ENCODE measurements at regions not wholly inside any gene's neighbourhood (a gene's known extent, or its start where the extent isn't known, plus 50 kb on each side); places are given as distances from the start of the nearest gene placed in this dataset.

- Histone ChIP-seq H3K9me3 (ENCODE audit: control insufficient read depth, low read length) (no peaks in the 10 kb centered on the region), H3K27ac (ENCODE audit: low read depth, low read length, severe bottlenecking) (no peak overlapping the region), H3K36me3 (ENCODE audit: control insufficient read depth, insufficient read depth, low read length) (no peaks in the 10 kb centered on the region), H3K4me1 (ENCODE audit: control insufficient read depth, insufficient read depth, low read length, poor library complexity, severe bottlenecking) (no peaks in the 10 kb centered on the region), H3K4me3 (ENCODE audit: extremely low read depth, insufficient read depth, low read length, poor library complexity, severe bottlenecking) (no peak overlapping the region)
- 100% methylated on average over 1 of the region's 1 CpG; no CpG with 5 or more reads in 1 of the 2 experiments for whole genome bisulfite sequencing, 2 experiments (ENCODE audit: insufficient coverage in 2 of 2)
Measured at GRCh38 chr11:39462506-39462905, 1996.9 kb downstream of the LRRC4C start.

- Histone ChIP-seq H3K36me3 (ENCODE audit: control insufficient read depth, insufficient read depth, low read length) (no peaks in the 10 kb centered on the region), H3K9me3 (ENCODE audit: control insufficient read depth, low read length) (no peaks in the 10 kb centered on the region), H3K4me1 (ENCODE audit: control insufficient read depth, insufficient read depth, low read length, poor library complexity, severe bottlenecking) (no peaks in the 10 kb centered on the region), H3K27ac (ENCODE audit: low read depth, low read length, severe bottlenecking) (no peak overlapping the region), H3K4me3 (ENCODE audit: extremely low read depth, insufficient read depth, low read length, poor library complexity, severe bottlenecking) (no peak overlapping the region)
- WGBS, 2 experiments (ENCODE audit: insufficient coverage in 2 of 2) = no CpG with 5 or more reads among the region's 1 CpG
Measured at GRCh38 chr11:39461066-39461465, 1998.4 kb downstream of the LRRC4C start.

GRCh38 chr11:39459606-39460005 lies 1999.8 kb downstream of the LRRC4C start:
- no peak overlapping the region for H3K27ac ChIP-seq (ENCODE audit: low read depth, low read length, severe bottlenecking)
- WGBS, 2 experiments (ENCODE audit: insufficient coverage in 2 of 2) = 85 to 90% methylated on average over 3 to 4 of the region's 6 CpGs
- H3K4me1 ChIP-seq (ENCODE audit: control insufficient read depth, insufficient read depth, low read length, poor library complexity, severe bottlenecking) = no peaks in the 10 kb centered on the region
- no peaks in the 10 kb centered on the region for H3K36me3 ChIP-seq (ENCODE audit: control insufficient read depth, insufficient read depth, low read length)
- H3K4me3 ChIP-seq (ENCODE audit: extremely low read depth, insufficient read depth, low read length, poor library complexity, severe bottlenecking) = no peak overlapping the region
- no peaks in the 10 kb centered on the region for H3K9me3 ChIP-seq (ENCODE audit: control insufficient read depth, low read length)

GRCh38 chr11:39458481-39458880 lies 2001.0 kb downstream of the LRRC4C start:
- Histone ChIP-seq H3K9me3 (ENCODE audit: control insufficient read depth, low read length) (no peaks in the 10 kb centered on the region), H3K4me1 (ENCODE audit: control insufficient read depth, insufficient read depth, low read length, poor library complexity, severe bottlenecking) (no peaks in the 10 kb centered on the region), H3K36me3 (ENCODE audit: control insufficient read depth, insufficient read depth, low read length) (no peaks in the 10 kb centered on the region), H3K27ac (ENCODE audit: low read depth, low read length, severe bottlenecking) (no peak overlapping the region), H3K4me3 (ENCODE audit: extremely low read depth, insufficient read depth, low read length, poor library complexity, severe bottlenecking) (no peak overlapping the region)
- WGBS, 2 experiments (ENCODE audit: insufficient coverage in 2 of 2) = no CpG with 5 or more reads among the region's 2 CpGs

- H3K36me3 ChIP-seq (ENCODE audit: control insufficient read depth, insufficient read depth, low read length) = no peaks in the 10 kb centered on the region
- no peak overlapping the region for H3K27ac ChIP-seq (ENCODE audit: low read depth, low read length, severe bottlenecking)
- H3K9me3 ChIP-seq (ENCODE audit: control insufficient read depth, low read length) = peaks cover 6% of the 10 kb centered on the region
- no peaks in the 10 kb centered on the region for H3K4me1 ChIP-seq (ENCODE audit: control insufficient read depth, insufficient read depth, low read length, poor library complexity, severe bottlenecking)
- no peak overlapping the region for H3K4me3 ChIP-seq (ENCODE audit: extremely low read depth, insufficient read depth, low read length, poor library complexity, severe bottlenecking)
Measured at GRCh38 chr11:39443424-39444022, 2015.9 kb downstream of the LRRC4C start.

GRCh38 chr11:39442177-39442576 lies 2017.3 kb downstream of the LRRC4C start:
- no peak overlapping the region for H3K4me3 ChIP-seq (ENCODE audit: extremely low read depth, insufficient read depth, low read length, poor library complexity, severe bottlenecking)
- no peaks in the 10 kb centered on the region for H3K36me3 ChIP-seq (ENCODE audit: control insufficient read depth, insufficient read depth, low read length)
- no peak overlapping the region for H3K27ac ChIP-seq (ENCODE audit: low read depth, low read length, severe bottlenecking)
- H3K9me3 ChIP-seq (ENCODE audit: control insufficient read depth, low read length) = peaks cover 6% of the 10 kb centered on the region
- H3K4me1 ChIP-seq (ENCODE audit: control insufficient read depth, insufficient read depth, low read length, poor library complexity, severe bottlenecking) = no peaks in the 10 kb centered on the region
- WGBS, 2 experiments (ENCODE audit: insufficient coverage in 2 of 2) = 93% methylated on average over 6 to 17 of the region's 20 CpGs

GRCh38 chr11:39435641-39436040 lies 2023.8 kb downstream of the LRRC4C start:
- WGBS, 2 experiments (ENCODE audit: insufficient coverage in 2 of 2) = 92 to 96% methylated on average over 3 of the region's 3 CpGs
- Histone ChIP-seq H3K9me3 (ENCODE audit: control insufficient read depth, low read length) (no peaks in the 10 kb centered on the region), H3K4me1 (ENCODE audit: control insufficient read depth, insufficient read depth, low read length, poor library complexity, severe bottlenecking) (no peaks in the 10 kb centered on the region), H3K27ac (ENCODE audit: low read depth, low read length, severe bottlenecking) (no peak overlapping the region), H3K36me3 (ENCODE audit: control insufficient read depth, insufficient read depth, low read length) (no peaks in the 10 kb centered on the region), H3K4me3 (ENCODE audit: extremely low read depth, insufficient read depth, low read length, poor library complexity, severe bottlenecking) (no peak overlapping the region)

- no peaks in the 10 kb centered on the region for H3K9me3 ChIP-seq (ENCODE audit: control insufficient read depth, low read length)
- 90% methylated on average over 1 of the region's 1 CpG; no CpG with 5 or more reads in 1 of the 2 experiments for WGBS, 2 experiments (ENCODE audit: insufficient coverage in 2 of 2)
- H3K36me3 ChIP-seq (ENCODE audit: control insufficient read depth, insufficient read depth, low read length) = no peaks in the 10 kb centered on the region
- no peak overlapping the region for H3K4me3 ChIP-seq (ENCODE audit: extremely low read depth, insufficient read depth, low read length, poor library complexity, severe bottlenecking)
- no peaks in the 10 kb centered on the region for H3K4me1 ChIP-seq (ENCODE audit: control insufficient read depth, insufficient read depth, low read length, poor library complexity, severe bottlenecking)
- no peak overlapping the region for H3K27ac ChIP-seq (ENCODE audit: low read depth, low read length, severe bottlenecking)
Measured at GRCh38 chr11:39434466-39434865, 2025.0 kb downstream of the LRRC4C start.

- WGBS, 2 experiments (ENCODE audit: insufficient coverage in 2 of 2) = 33% methylated on average over 1 of the region's 1 CpG; no CpG with 5 or more reads in 1 of the 2 experiments
- H3K4me3 ChIP-seq (ENCODE audit: extremely low read depth, insufficient read depth, low read length, poor library complexity, severe bottlenecking) = no peak overlapping the region
Measured at GRCh38 chr11:39432929-39433328, 2026.5 kb downstream of the LRRC4C start.

GRCh38 chr11:39425226-39425625 lies 2034.2 kb downstream of the LRRC4C start:
- Histone ChIP-seq H3K36me3 (ENCODE audit: control insufficient read depth, insufficient read depth, low read length) (no peaks in the 10 kb centered on the region), H3K27ac (ENCODE audit: low read depth, low read length, severe bottlenecking) (no peak overlapping the region), H3K9me3 (ENCODE audit: control insufficient read depth, low read length) (no peaks in the 10 kb centered on the region), H3K4me3 (ENCODE audit: extremely low read depth, insufficient read depth, low read length, poor library complexity, severe bottlenecking) (no peak overlapping the region), H3K4me1 (ENCODE audit: control insufficient read depth, insufficient read depth, low read length, poor library complexity, severe bottlenecking) (no peaks in the 10 kb centered on the region)
- WGBS, 2 experiments (ENCODE audit: insufficient coverage in 2 of 2) = 71 to 80% methylated on average over 1 of the region's 2 CpGs

More at GRCh38 chr11:39432929-39433328, 2026.5 kb downstream of the LRRC4C start:
- Histone ChIP-seq H3K9me3 (ENCODE audit: control insufficient read depth, low read length) (no peaks in the 10 kb centered on the region), H3K27ac (ENCODE audit: low read depth, low read length, severe bottlenecking) (no peak overlapping the region), H3K36me3 (ENCODE audit: control insufficient read depth, insufficient read depth, low read length) (no peaks in the 10 kb centered on the region), H3K4me1 (ENCODE audit: control insufficient read depth, insufficient read depth, low read length, poor library complexity, severe bottlenecking) (no peaks in the 10 kb centered on the region)

GRCh38 chr11:39412117-39412516 lies 2047.3 kb downstream of the LRRC4C start:
- Histone ChIP-seq H3K9me3 (ENCODE audit: control insufficient read depth, low read length) (no peaks in the 10 kb centered on the region), H3K4me3 (ENCODE audit: extremely low read depth, insufficient read depth, low read length, poor library complexity, severe bottlenecking) (no peak overlapping the region), H3K36me3 (ENCODE audit: control insufficient read depth, insufficient read depth, low read length) (no peaks in the 10 kb centered on the region), H3K27ac (ENCODE audit: low read depth, low read length, severe bottlenecking) (no peak overlapping the region), H3K4me1 (ENCODE audit: control insufficient read depth, insufficient read depth, low read length, poor library complexity, severe bottlenecking) (no peaks in the 10 kb centered on the region)
- WGBS, 2 experiments (ENCODE audit: insufficient coverage in 2 of 2) = no CpG with 5 or more reads among the region's 1 CpG
